ENCODE measurements at regions not wholly inside any gene's neighbourhood (a gene's known extent, or its start where the extent isn't known, plus 50 kb on each side); places are given as distances from the start of the nearest gene placed in this dataset.

DNA sequence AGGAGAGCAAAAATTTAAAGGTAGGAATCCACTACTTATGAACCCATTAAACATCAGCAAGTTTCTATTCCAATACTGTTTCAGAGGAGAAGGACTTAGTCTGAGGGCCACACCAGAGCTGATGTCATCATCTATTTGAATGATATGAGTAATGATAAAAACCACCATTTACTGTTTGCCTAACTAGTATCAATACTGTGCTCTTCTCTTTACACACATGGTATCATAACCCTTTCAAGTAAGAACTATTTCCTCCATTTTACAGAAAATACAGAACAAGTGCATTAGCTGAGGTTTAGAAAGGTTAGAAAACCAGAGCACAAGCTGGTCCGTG, 651.3 kb upstream of the KIRREL3 start:
- no peak for FAIRE-seq
- POLR2A ChIA-PET, result no interaction called here

More for the DNA sequence above, 651.3 kb upstream of the KIRREL3 start:
- Histone ChIP-seq H4K20me1 (replicated peaks; ENCODE audit: control insufficient read depth, extremely low read depth, insufficient read depth, low read length) (no peaks in the 10 kb centered on the region), H3K4me2 (ENCODE audit: insufficient read depth, low read length) (no peak overlapping the region), H3K9me3 (replicated peaks; ENCODE audit: control insufficient read depth, insufficient read depth, low read length) (no peaks in the 10 kb centered on the region), H3K9me1 (replicated peaks; ENCODE audit: control insufficient read depth, extremely low read depth, insufficient read depth, low read length) (no peaks in the 10 kb centered on the region), H3K27me3 (ENCODE audit: control insufficient read depth in 2 of 2, insufficient read depth in 2 of 2, low read length in 2 of 2) (no peaks in the 10 kb centered on the region), H3K9ac (replicated peaks; ENCODE audit: extremely low read depth, insufficient read depth, low read length) (peak overlapping the region; percentile 13), H3K27ac (ENCODE audit: insufficient read depth, low read depth, low read length) (peak overlapping the region; percentile 50), H3K4me1 (ENCODE audit: control insufficient read depth, extremely low read depth, insufficient read depth, low read length) (peaks cover 15% of the 10 kb centered on the region), H2AFZ (ENCODE audit: low read depth, low read length) (peak overlapping the region; percentile 81), H3K4me3 (replicated peaks in 1 of 3; ENCODE audit: insufficient read depth in 1 of 3, low read depth in 1 of 3, low read length in 3 of 3) (no peak overlapping the region), H3K79me2 (ENCODE audit: control insufficient read depth, insufficient read depth, low read length) (no peaks in the 10 kb centered on the region), H3K36me3 (ENCODE audit: control insufficient read depth in 2 of 2, extremely low read depth in 1 of 2, insufficient read depth in 2 of 2, low read length in 2 of 2) (no peaks in the 10 kb centered on the region)
- CTCF ChIA-PET, result no interaction called here
- dilution Hi-C loops (cut with MboI; ENCODE audit: extremely low pct_ligation_motif_present, low sequenced_read_pairs), result no loop called here
- BruUV-seq (replicated peaks), result no TSS peak
- peak; percentile 26 for DNase-seq (ENCODE audit: low read depth, low spot score)
- TF ChIP-seq MYC (IDR thresholded peaks at IDR 0.05; ENCODE audit: low read depth, low read length) (no peak), EZH2 (IDR thresholded peaks at IDR 0.05; ENCODE audit: borderline replicate concordance, low read depth, low read length, severe bottlenecking) (no peak), JUN (IDR thresholded peaks at IDR 0.05; ENCODE audit: borderline replicate concordance, insufficient read depth, insufficient read length, low read depth) (peak; percentile 32), POLR2AphosphoS5 (IDR thresholded peaks at IDR 0.05; ENCODE audit: insufficient read depth, low read depth, low read length) (no peak), POLR2A (IDR thresholded peaks at IDR 0.05; ENCODE audit: low read depth, low read length) (no peak), GATA2 (IDR thresholded peaks at IDR 0.05; ENCODE audit: insufficient read depth, insufficient read length, low read depth, low read length) (no peak)
- TF ChIP-seq, protein P1, sequence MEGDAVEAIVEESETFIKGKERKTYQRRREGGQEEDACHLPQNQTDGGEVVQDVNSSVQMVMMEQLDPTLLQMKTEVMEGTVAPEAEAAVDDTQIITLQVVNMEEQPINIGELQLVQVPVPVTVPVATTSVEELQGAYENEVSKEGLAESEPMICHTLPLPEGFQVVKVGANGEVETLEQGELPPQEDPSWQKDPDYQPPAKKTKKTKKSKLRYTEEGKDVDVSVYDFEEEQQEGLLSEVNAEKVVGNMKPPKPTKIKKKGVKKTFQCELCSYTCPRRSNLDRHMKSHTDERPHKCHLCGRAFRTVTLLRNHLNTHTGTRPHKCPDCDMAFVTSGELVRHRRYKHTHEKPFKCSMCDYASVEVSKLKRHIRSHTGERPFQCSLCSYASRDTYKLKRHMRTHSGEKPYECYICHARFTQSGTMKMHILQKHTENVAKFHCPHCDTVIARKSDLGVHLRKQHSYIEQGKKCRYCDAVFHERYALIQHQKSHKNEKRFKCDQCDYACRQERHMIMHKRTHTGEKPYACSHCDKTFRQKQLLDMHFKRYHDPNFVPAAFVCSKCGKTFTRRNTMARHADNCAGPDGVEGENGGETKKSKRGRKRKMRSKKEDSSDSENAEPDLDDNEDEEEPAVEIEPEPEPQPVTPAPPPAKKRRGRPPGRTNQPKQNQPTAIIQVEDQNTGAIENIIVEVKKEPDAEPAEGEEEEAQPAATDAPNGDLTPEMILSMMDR (IDR thresholded peaks at IDR 0.05; ENCODE audit: extremely low read depth in 1 of 2, insufficient read depth in 1 of 2, low read depth in 1 of 2, low read length in 2 of 2), result no peak
- TF ChIP-seq, protein P2, sequence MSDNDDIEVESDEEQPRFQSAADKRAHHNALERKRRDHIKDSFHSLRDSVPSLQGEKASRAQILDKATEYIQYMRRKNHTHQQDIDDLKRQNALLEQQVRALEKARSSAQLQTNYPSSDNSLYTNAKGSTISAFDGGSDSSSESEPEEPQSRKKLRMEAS (IDR thresholded peaks at IDR 0.05; ENCODE audit: insufficient read depth, insufficient read length), result no peak
- intact Hi-C loops (cut with micrococcal nuclease), result loop anchor here (1.0 kb wide), 1 partner anchor 11 kb away; no protein-coding TSS in a partner anchor

Data from endothelial cell of umbilical vein (primary cell).